ENCODE measurements at regions not wholly inside any gene's neighbourhood (a gene's known extent, or its start where the extent isn't known, plus 50 kb on each side); places are given as distances from the start of the nearest gene placed in this dataset.

GRCh38 chr2:107248932-107249331 is 363.0 kb upstream of the ST6GAL2 start (continued):
- no peak for TF ChIP-seq ZNF331 (CRISPR knock-in tag; IDR thresholded peaks at IDR 0.05; ENCODE audit: low read depth)
- no peak for TF ChIP-seq STAT1 (IDR thresholded peaks at IDR 0.05; ENCODE audit: unreplicated experiment)
- TF ChIP-seq EZH2phosphoT487 (IDR thresholded peaks at IDR 0.05; ENCODE audit: unreplicated experiment) = no peak

GRCh38 chr2:107255744-107256143 is 369.8 kb upstream of the ST6GAL2 start:
- no peaks in the 10 kb centered on the region for H3K27me3 ChIP-seq (ENCODE audit: insufficient read depth)
- H3K4me3 Mint-ChIP-seq = no peak overlapping the region
- TF ChIP-seq REST (IDR thresholded peaks at IDR 0.05; ENCODE audit: unreplicated experiment) (no peak), ZNF331 (CRISPR knock-in tag; IDR thresholded peaks at IDR 0.05; ENCODE audit: low read depth) (no peak), STAT1 (IDR thresholded peaks at IDR 0.05; ENCODE audit: unreplicated experiment) (no peak), JUNB (IDR thresholded peaks at IDR 0.05; ENCODE audit: unreplicated experiment) (no peak), CTCF (conservative IDR thresholded peaks at IDR 0.05; ENCODE audit: low read depth in 2 of 2) (peak in 1 of 2 experiments; percentile 12; a peak in 1 of 4 replicates), ZNF462 (CRISPR knock-in tag; IDR thresholded peaks at IDR 0.05) (no peak), EZH2 (IDR thresholded peaks at IDR 0.05; ENCODE audit: low read depth, unreplicated experiment) (no peak)

More at GRCh38 chr2:107255744-107256143, 369.8 kb upstream of the ST6GAL2 start:
- Mint-ChIP-seq H3K27ac (no peak overlapping the region), H3K4me1 (peaks cover 5% of the 10 kb centered on the region; the same call in 1 of the 3 replicates), H3K36me3 (ENCODE audit: low read depth) (no peaks in the 10 kb centered on the region), H3K27me3 (ENCODE audit: insufficient read depth, low read depth, poor library complexity) (peaks cover 4% of the 10 kb centered on the region), H3K9me3 (no peaks in the 10 kb centered on the region; the same call in 2 of the 3 replicates)
- H3K79me2 ChIP-seq (replicated peaks; ENCODE audit: insufficient read depth) = no peaks in the 10 kb centered on the region
- no peak overlapping the region for H3K4me3 ChIP-seq
- H2AFZ ChIP-seq = peak overlapping the region; percentile 56; the same call in 1 of the 2 replicates
- no peaks in the 10 kb centered on the region for H4K20me1 ChIP-seq (replicated peaks; ENCODE audit: insufficient read depth)
- no peak overlapping the region for H3K4me2 ChIP-seq
- H3F3A ChIP-seq (replicated peaks; ENCODE audit: low read depth) = no peaks in the 10 kb centered on the region
- no peaks in the 10 kb centered on the region for H3K4me1 ChIP-seq (ENCODE audit: insufficient read depth)
- DNase-seq (ENCODE audit: low spot score) (peak; percentile 7), ATAC-seq (no peak; the same call in 2 of the 3 replicates)
- H3K9me2 ChIP-seq (ENCODE audit: insufficient read depth) = peaks cover 6% of the 10 kb centered on the region; the same call in 1 of the 2 replicates
- no peak overlapping the region for H3K27ac ChIP-seq (ENCODE audit: low read depth)
- no peaks in the 10 kb centered on the region for H3K36me3 ChIP-seq (ENCODE audit: insufficient read depth)
